MM.1S (cell line): ENCODE measurements at regions not wholly inside any gene's neighbourhood (a gene's known extent, or its start where the extent isn't known, plus 50 kb on each side); places are given as distances from the start of the nearest gene placed in this dataset.

ENCODE experiments used
- DNase-seq: peaks from one replicate; pipeline ENCODE4 v3.0.0-alpha.2; 2015
- H2AFZ ChIP-seq: fragments of 300-600 bp; sonication (generic); 2 replicates; pipeline ENCODE4 v1.6.0; 2016; ENCODE audit warnings: antibody characterized with exemption, low read length
- H3F3A ChIP-seq: fragments of 300-600 bp; sonication (generic); 2 replicates; pipeline ENCODE4 v1.6.1; 2016; ENCODE audit warnings: mild to moderate bottlenecking, antibody characterized with exemption, low read length, moderate library complexity, mixed read lengths; ENCODE audit not compliant: insufficient read depth
- H3K27ac ChIP-seq: fragments of 300-600 bp; sonication (generic); 2 replicates; pipeline ENCODE4 v1.5.1; 2016; ENCODE audit warnings: mild to moderate bottlenecking, low read length
- H3K27me3 ChIP-seq: fragments of 300-600 bp; sonication (generic); replicated peaks from 2 replicates; pipeline ENCODE4 v1.6.0; 2016; ENCODE audit warnings: low read length; ENCODE audit not compliant: insufficient read depth
- H3K36me3 ChIP-seq: fragments of 300-600 bp; sonication (generic); replicated peaks from 2 replicates; pipeline ENCODE4 v1.6.1; 2016; ENCODE audit warnings: mild to moderate bottlenecking, low read length, mixed read lengths; ENCODE audit not compliant: insufficient read depth
- H3K4me1 ChIP-seq: fragments of 300-600 bp; sonication (generic); 2 replicates; pipeline ENCODE4 v1.6.1; 2016; ENCODE audit warnings: low read length, mixed read lengths
- H3K4me2 ChIP-seq: fragments of 300-600 bp; sonication (generic); 2 replicates; pipeline ENCODE4 v1.6.0; 2016; ENCODE audit warnings: low read depth, low read length
- H3K4me3 ChIP-seq: fragments of 300-600 bp; sonication (generic); 2 replicates; pipeline ENCODE4 v1.5.1; 2016; ENCODE audit warnings: low read length, mixed read lengths
- H3K79me2 ChIP-seq: fragments of 300-600 bp; sonication (generic); 2 replicates; pipeline ENCODE4 v1.6.1; 2016; ENCODE audit warnings: mixed run types, low read length, mixed read lengths
- H3K9ac ChIP-seq: fragments of 300-600 bp; sonication (generic); 2 replicates; pipeline ENCODE4 v1.6.1; 2016; ENCODE audit warnings: low read length, mixed read lengths
- H3K9me2 ChIP-seq: fragments of 300-600 bp; sonication (generic); replicated peaks from 2 replicates; pipeline ENCODE4 v1.6.1; 2016; ENCODE audit warnings: mild to moderate bottlenecking, low read length, mixed read lengths; ENCODE audit not compliant: insufficient read depth
- H3K9me3 ChIP-seq: fragments of 300-600 bp; sonication (generic); replicated peaks from 2 replicates; pipeline ENCODE4 v1.6.1; 2016; ENCODE audit warnings: mild to moderate bottlenecking, low read length, mixed read lengths; ENCODE audit not compliant: insufficient read depth
- H4K20me1 ChIP-seq: fragments of 300-600 bp; sonication (generic); 2 replicates; pipeline ENCODE4 v1.6.1; 2016; ENCODE audit warnings: mild to moderate bottlenecking, low read length, moderate library complexity, mixed read lengths; ENCODE audit not compliant: insufficient read depth
- CTCF ChIP-seq: fragments of 300-600 bp; sonication (generic); IDR thresholded peaks from 2 replicates; pipeline ENCODE4 v1.5.1; 2016; ENCODE audit warnings: antibody characterized with exemption, low read length, mixed read lengths
- EZH2 ChIP-seq: fragments of 300-600 bp; sonication (generic); optimal IDR thresholded peaks from 2 replicates; pipeline ENCODE3; 2017; ENCODE audit warnings: low read depth, mild to moderate bottlenecking, antibody characterized with exemption, low read length, mixed read lengths
- EZH2phosphoT487 ChIP-seq: fragments of 300-600 bp; sonication (generic); IDR thresholded peaks from 2 replicates; pipeline ENCODE4 v1.6.1; 2018; ENCODE audit warnings: antibody characterized with exemption, low read length

- no peak overlapping the region for H2AFZ ChIP-seq
- H3K9me3 ChIP-seq: no peaks in the 10 kb centered on the region
- H3F3A ChIP-seq: no peaks in the 10 kb centered on the region
- H3K79me2 ChIP-seq: no peaks in the 10 kb centered on the region
- TF ChIP-seq CTCF (no peak), EZH2phosphoT487 (no peak), EZH2 (no peak)
- H4K20me1 ChIP-seq: no peaks in the 10 kb centered on the region
- H3K27ac ChIP-seq: no peak overlapping the region
- no peaks in the 10 kb centered on the region for H3K27me3 ChIP-seq
- no peaks in the 10 kb centered on the region for H3K36me3 ChIP-seq
- H3K4me2 ChIP-seq: no peak overlapping the region
- H3K9me2 ChIP-seq: no peaks in the 10 kb centered on the region
- no peaks in the 10 kb centered on the region for H3K4me1 ChIP-seq
- H3K4me3 ChIP-seq: no peak overlapping the region
- no peak overlapping the region for H3K9ac ChIP-seq
- no peak for DNase-seq
Measured at GRCh38 chr6:15770347-15771143, 107.7 kb upstream of the DTNBP1 start.

- Histone ChIP-seq H3K4me3 (no peak overlapping the region), H3K9me3 (no peaks in the 10 kb centered on the region), H3K9ac (no peak overlapping the region), H3K4me1 (no peaks in the 10 kb centered on the region), H3F3A (no peaks in the 10 kb centered on the region), H3K27me3 (no peaks in the 10 kb centered on the region), H3K36me3 (no peaks in the 10 kb centered on the region), H3K79me2 (no peaks in the 10 kb centered on the region), H4K20me1 (no peaks in the 10 kb centered on the region), H2AFZ (no peak overlapping the region), H3K27ac (no peak overlapping the region), H3K9me2 (no peaks in the 10 kb centered on the region), H3K4me2 (no peak overlapping the region)
- TF ChIP-seq EZH2phosphoT487: no peak
- DNase-seq: no peak
Measured at GRCh38 chr6:15769511-15770018, 106.7 kb upstream of the DTNBP1 start.

- no peaks in the 10 kb centered on the region for H3K9me3 ChIP-seq
- H3K27ac ChIP-seq: no peak overlapping the region
- H3K9ac ChIP-seq: no peak overlapping the region
- no peaks in the 10 kb centered on the region for H3K9me2 ChIP-seq
- H3K4me3 ChIP-seq: no peak overlapping the region
- no peaks in the 10 kb centered on the region for H3F3A ChIP-seq
- TF ChIP-seq EZH2phosphoT487 (no peak), EZH2 (no peak), CTCF (no peak)
- DNase-seq: no peak
- H3K4me1 ChIP-seq: no peaks in the 10 kb centered on the region
- H3K4me2 ChIP-seq: no peak overlapping the region
- no peaks in the 10 kb centered on the region for H3K36me3 ChIP-seq
- H3K27me3 ChIP-seq: no peaks in the 10 kb centered on the region
- no peaks in the 10 kb centered on the region for H3K79me2 ChIP-seq
- no peak overlapping the region for H2AFZ ChIP-seq
- no peaks in the 10 kb centered on the region for H4K20me1 ChIP-seq
Measured at GRCh38 chr6:15768999-15769398, 106.2 kb upstream of the DTNBP1 start.

- H3K27ac ChIP-seq: no peak overlapping the region
- no peak overlapping the region for H2AFZ ChIP-seq
- H3K9ac ChIP-seq: no peak overlapping the region
- H3F3A ChIP-seq: no peaks in the 10 kb centered on the region
- no peak overlapping the region for H3K4me2 ChIP-seq
- H3K9me2 ChIP-seq: no peaks in the 10 kb centered on the region
- no peaks in the 10 kb centered on the region for H4K20me1 ChIP-seq
- H3K79me2 ChIP-seq: no peaks in the 10 kb centered on the region
- no peaks in the 10 kb centered on the region for H3K27me3 ChIP-seq
- H3K36me3 ChIP-seq: no peaks in the 10 kb centered on the region
- TF ChIP-seq CTCF (no peak), EZH2 (no peak), EZH2phosphoT487 (no peak)
- no peaks in the 10 kb centered on the region for H3K9me3 ChIP-seq
- no peaks in the 10 kb centered on the region for H3K4me1 ChIP-seq
- H3K4me3 ChIP-seq: no peak overlapping the region
- no peak for DNase-seq
Measured at GRCh38 chr6:15763837-15764236, 101.0 kb upstream of the DTNBP1 start.
